Left renal cortex interstitium (tissue), 4 donors: ENCODE measurements at regions not wholly inside any gene's neighbourhood (a gene's known extent, or its start where the extent isn't known, plus 50 kb on each side); places are given as distances from the start of the nearest gene placed in this dataset.
A peak's percentile ranks its signal among the peaks of the same experiment; 100 is the strongest.
"Not testable (repeated sequence)": the region's sequence is repeated elsewhere in the genome, so short reads cannot be mapped to it uniquely, and the experiment has no call there.

Experiments used
- DNase-seq, 4 donors: peaks; one replicate each; pipeline ENCODE4 v3.0.0-alpha.2; 2013; ENCODE audit warnings: low read depth in 4 of 4, low spot score in 2 of 4, missing footprints in 1 of 4

DNA sequence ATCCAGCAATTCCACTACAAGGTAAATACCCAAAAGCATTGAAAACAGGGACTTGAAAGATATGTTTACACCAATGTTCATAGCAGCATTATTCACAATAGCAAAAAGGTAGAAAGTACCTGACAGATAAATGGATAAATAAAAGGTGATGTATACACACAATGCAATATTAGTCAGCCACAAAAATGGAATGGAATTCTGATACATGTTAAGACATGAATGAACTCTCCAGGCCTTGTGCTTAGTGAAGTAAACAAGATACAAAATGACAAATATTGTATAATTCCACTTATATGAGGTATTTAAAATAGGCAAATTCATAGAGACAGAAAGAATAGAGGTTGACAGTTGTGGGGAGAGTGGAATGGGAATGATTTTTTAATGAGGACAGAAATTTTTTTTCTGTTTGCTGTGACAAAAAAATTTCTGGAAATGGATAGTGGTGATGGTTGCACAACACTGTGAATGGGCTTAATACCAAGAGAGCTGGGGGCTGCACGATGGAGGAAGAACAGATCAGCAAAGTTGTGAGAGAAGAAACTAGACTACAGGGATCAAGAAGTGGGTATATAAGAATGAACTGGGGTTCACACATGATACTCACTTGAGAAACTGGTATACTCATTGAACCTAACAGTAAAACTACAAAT lies 137.2 kb downstream of the MZT1 start:
- DNase-seq = no peak

DNA sequence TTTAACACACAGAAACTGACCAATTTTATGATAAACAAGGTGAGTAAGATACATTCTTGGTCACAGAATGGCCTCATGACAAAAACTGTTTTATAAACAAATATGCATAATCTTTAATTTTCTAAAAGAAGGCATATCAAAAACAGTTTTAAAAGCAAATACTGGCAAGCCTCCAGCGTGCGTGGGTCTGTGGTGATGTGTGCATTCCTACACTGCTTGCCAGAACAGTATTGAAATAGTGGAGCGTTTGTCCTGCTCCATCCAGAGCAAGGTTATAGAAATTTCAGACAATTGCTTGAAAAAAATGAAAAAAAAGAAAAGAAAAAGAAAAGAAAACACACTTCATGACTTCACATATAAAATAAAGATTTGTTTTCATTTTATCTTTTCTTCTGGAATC lies 140.9 kb downstream of the MZT1 start:
- DNase-seq = no peak

DNA sequence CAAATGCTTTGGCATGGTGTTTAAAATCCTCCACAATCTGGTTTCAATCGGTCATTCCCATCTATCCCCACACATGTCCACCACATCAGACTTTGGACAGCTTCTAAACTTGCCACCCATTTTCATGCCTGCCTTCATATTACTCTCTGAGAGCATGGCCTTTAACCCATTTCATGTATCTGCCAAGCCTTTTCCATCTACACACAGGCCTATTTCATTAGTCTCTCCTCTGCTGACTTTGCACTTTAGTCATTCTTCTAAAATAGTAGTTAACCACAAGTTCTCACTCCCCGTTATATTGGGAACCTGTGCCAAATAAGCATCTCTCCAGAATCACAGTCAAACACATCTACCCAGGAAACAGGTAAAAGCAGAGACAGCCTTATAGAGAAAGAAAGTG lies 142.2 kb downstream of the MZT1 start:
- no peak for DNase-seq

DNA sequence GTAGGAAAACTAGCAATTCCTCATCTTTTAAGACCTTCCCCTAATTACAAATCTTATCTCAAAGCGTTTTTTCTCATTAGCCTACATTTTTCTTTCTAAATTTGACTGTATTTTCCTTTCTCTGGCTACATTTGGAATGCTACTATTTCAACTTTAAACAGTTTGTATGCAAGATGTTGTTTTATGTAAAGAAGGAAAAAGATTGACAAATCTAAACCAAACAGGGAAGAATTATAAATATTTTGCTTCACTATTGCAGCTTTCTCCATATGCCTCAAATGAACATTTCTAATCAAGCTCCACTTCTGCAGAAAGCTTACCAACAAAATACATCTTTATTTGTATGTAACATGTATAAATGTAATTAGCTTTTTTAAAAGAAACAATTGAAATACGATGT lies 156.2 kb downstream of the MZT1 start:
- no peak for DNase-seq

DNA sequence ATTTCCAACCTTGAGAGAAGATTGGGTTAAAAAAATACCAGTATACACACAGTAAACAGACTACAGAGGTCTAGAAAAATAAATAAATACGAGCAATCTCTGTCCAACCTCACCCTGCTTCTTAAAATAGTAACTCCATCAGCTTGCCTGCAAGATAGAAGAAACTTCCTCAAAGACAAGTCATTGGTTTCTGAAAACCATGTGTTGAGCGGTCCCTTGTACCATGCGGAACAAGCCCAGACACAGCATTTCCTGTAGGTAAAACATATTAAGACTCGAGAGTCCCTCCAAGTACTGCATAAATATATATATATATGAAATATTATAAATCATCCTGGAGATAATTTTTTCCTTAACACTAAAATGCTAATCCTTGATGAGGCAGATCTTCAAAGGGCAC lies 157.4 kb downstream of the MZT1 start:
- no peak for DNase-seq

DNA sequence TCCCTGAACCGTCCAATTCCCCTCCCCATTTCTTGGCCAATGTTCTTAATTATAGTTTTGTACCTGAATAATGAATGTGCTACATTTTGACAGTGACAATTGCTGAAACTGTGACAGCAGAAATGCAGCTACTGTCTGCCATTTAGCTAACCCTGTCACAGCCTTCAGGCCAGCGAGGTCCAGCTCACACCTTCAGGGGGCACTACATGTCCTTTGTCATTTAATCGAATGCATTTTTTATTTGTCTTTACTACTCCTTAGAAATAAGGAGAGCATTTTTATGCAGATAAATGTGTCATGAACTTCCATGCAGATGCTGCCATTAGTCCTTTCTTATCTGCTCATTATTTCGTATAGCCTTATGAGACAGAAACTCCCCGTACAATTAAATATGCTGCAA lies 159.9 kb downstream of the MZT1 start:
- DNase-seq = no peak

DNA sequence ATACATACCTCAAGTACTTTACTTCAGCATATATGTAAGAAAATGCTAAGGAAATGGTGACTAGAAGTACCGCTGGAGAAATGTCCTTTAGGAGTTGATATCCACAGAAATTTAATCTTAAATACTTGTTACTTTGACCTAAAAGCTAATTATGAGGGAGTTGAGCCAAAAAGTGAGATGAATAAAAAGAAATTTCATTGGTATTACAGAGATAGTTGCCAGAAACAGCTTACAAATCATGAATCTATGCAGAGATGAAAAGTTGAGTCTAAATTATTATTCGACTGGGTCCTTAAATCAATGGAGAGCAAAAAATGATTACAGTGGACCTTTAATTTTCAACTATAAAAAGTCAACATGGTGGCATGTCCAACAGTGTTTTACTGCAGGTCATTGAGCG lies 160.9 kb downstream of the MZT1 start:
- no peak for DNase-seq

DNA sequence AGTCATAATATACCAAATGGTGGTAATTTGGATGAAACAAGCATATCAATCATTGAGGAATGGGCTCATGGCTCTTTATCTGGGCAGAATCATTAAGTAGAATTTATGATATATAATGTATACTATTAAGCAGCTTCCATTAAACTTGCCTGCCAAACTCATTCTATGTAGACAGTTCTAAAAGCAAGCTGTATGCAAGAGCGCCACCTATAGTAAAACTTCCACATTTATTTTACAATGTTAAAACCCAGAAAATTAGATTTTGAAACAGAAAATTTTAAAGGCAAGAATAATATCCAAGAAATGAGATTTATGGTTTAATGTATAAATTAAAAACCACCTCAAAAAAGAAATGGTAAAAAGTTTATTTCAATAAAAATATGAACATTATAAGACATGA lies 161.5 kb downstream of the MZT1 start:
- peak in 2 of 4 donors; percentile 6 to 16 for DNase-seq

DNA sequence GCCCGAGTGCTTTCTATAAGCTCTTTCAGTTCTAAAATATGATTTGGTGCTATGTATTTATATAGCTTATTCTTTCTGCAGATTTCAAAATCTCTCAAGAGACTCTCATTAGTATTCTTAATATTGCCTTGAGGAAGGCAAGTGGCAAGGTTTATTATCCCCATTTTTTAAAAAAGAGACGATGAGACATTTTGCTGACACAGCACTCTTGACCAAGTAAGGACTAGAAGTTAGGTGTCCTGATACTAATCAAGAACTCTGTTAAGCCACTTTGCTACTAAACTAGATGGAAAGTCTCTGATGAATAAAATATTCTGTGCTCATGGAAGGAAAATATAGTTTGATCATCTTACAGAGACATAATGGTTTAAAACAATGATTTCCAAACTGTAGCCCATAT lies 164.7 kb downstream of the MZT1 start:
- no peak for DNase-seq

DNA sequence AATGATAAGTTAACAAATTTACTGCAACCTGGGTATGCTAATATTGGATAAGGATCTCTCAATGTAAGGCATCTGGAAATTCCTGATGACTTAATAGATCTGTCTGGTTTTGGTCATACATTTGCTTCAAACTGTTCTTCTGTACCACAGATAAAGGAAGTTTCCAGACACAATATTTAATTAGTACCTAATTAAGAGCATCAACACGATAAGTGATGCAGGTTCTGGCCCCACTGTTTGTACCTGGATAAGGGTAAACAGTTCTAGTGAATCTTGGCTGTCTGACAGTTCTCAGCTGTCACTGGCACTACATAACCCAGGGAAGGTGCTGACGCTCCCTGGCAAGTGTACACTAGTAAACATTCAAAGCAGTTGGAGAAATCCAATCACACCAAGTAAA lies 165.6 kb downstream of the MZT1 start:
- DNase-seq = no peak

DNA sequence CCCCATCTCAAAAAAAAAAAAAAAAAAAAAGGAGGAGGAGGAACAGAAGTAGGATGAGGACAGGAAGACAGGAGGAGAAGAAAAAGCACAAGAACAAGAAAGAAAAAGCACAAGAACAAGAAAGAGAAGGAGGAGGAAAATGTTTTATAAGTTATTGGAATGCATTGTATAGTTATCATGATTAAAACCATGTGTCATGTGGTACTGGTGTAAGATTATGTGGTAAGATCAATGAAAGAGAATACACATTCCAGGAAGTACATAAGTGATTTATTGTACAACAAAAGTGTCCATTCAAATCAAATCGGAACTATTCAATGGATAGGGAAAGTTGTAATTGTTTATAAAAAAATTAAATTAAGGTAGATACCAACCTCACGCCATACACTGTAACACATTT lies 167.7 kb downstream of the MZT1 start:
- DNase-seq = no peak

DNA sequence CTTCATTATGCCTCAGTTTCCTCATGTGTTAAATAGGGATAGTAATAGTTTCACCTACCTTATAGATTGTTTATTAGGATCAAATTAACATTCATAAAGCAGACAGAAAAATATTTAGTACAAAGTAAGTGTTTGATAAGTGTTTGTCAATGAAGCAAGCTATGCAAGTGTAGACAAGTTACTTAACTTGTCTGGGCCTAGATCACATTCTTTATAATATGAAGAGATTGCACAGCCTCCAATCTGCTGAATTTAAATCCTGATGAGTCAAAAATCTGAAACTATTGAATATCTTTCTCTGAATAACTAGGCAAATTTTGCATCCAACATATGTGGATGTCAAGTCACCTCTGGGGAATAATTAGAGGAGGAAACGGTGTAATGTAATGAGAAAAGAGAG lies 170.5 kb downstream of the MZT1 start:
- DNase-seq = no peak

DNA sequence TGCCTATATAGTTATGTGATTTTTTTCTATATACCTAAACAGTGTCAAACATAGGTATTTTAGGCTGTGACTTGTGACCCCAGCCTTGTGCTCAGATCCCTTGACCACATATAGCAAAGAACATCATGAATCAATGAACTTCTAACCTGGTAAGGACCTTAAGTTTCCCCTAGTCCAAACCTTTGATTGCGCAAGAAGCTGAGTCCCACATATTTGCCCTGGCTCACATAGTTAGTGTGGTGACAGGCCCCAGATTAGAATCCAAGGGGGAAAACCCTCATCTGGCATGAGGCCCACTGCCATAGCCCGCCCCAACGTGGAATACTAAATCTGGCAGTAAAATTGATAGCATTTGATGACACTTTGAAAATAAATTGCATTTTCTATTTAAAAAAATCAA lies 171.8 kb downstream of the MZT1 start:
- no peak for DNase-seq

DNA sequence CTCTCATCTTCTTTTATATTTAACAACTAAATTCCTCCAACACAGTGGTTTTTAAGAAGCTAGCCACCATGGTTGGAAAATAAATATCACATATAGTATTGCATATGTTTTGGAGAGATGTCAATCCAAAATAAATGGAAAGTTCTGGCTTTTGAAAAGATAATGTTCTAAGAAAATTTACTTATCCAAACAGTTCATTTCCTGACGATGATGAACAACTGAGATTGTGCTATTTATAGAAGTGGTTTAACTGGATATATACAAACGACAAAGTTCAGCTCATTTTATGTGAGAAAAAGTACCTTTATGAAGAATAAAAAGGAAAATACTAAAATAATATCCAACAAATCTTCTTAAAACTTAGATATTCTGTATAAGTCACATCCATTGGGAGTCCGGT lies 174.7 kb downstream of the MZT1 start:
- DNase-seq = no peak

DNA sequence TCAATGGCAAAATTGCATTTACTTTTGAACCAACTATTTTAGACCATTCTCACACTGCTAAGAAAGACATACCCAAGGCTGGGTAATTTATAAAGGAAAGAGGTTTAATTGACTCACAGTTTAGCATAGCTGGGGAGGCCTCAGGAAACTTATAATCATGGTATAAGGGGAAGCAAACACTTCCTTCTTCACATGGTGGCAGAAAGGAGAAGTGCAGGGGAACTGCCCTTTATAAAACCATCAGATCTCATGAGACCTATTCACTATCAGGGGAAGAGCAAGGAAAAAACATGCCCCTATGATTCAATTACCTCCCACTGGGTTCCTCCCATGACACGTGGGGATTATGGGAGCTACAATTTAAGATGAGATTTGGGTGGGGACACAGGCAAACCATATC lies 181.5 kb downstream of the MZT1 start:
- DNase-seq = not testable (repeated sequence)

DNA sequence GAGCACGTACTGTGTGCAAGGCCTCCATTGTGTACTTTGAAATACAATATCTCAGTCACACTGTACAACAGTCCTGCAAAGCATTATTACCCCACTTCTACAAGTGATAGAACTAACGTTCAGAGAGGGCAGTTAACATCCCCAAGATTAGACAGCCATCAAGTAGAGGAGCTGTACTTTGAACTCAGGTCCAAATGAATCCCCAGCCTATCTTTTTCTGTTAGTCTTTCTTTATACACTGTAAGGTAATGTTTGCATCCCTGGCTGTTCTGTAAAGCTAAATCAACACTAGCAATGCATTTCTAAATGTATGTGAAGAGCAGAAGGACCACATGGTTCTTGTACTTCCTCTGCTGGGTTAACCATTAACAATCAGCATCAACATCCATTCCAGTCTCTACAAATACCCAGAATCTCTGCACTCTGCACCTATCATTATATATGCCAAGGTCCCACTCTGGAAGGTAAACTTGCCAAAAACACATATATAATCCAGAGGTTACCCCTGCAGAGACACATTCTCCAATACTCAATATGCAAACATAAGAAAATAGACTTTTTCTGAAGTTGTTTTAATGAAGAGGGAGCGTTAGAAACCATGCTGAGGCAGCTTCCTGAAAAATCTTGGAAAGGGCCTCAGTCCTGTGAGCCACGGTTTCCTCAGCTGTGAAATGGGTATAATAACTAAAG lies 182.3 kb downstream of the MZT1 start:
- DNase-seq = no peak

DNA sequence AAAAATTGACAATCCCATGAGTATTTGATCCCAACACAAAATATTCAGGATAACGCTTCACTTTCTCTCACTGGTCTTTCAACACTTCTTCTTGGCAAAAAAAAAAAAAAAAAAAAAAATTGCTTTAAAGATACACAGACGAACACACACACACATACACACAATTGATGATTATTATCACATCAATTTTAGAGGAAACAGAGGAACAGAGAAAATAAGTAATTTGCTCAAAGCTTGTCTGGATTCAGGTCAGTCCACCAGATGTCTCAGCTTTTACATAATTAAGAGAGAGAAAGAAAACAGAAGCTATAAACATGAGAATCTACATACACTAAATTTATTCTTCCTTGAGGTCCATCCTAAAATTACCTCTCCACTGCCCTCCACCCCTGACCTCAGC lies 183.4 kb downstream of the MZT1 start:
- no peak for DNase-seq

DNA sequence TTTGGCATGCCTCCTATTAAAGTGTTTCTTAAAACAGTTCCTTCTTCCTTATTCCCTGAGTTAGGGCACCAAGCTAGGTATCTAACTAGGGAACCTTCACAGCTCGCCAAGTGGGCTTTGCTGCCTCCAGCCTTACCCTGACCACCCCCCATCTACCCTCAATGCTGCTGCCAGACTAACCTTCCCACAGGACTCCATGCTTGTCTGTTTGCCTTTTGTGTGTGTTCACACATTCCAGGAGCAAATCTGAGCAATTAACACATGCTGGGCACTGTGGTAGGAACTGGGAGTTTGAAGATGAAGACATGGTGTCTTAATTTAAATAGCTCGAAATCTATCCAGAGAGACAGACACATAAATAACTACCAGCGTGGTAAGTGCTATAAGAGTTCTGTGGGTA lies 185.2 kb downstream of the MZT1 start:
- no peak for DNase-seq

DNA sequence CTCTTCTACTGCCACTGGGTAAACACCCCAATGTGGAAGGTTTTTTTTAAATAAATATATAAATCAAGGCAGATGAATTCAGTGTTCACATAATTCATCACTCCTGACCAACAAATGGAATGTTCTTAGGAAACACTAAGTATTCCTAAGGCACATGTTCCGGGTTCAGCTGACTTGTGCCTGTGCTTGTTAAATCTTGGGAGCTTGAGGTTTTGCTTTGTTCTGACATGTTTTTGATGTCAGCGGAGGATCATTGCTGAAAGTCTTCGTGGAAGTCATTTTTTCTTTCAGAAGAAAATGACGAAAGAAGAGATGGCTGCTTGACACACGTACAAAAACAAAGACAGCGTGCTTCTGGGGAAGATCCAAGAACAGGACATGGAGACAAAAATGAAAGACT lies 185.8 kb downstream of the MZT1 start:
- DNase-seq = no peak

DNA sequence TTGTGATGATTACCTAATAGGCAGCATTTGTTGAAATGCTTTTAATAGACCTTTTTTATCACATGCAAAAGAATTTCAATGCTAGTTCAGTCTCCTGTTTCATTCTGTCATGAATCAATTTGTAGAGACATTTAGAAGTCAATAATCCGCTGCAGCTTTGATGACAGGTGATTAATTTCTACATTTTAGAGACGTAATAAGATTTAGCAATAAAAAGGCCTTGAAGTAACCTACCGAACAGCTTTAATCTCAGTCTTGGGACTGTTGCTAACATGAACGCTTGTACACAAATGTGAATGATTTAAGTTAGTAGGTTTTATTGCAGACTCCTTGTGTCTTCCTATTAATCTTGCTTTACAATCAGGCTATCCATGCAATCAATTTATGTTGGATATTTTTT lies 186.5 kb downstream of the MZT1 start:
- DNase-seq = no peak

DNA sequence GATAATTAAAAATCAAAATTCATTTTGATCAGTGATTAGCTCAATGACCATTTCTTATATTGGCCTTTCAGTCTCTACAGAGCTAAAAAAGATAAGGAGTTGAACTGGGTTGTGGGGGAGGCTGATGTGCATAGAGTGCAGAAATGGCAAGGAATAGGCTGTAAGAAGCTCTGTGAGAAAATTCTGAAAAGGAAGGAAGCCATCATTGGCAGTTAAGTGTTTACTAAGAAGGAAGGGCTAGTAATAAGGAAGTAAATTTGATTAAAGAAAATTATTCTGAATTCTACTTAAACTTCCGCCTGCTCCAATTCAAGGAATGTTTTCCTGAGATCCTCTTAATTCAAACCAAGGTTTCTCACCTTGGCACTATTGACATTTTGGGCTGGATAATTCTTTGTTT lies 187.5 kb downstream of the MZT1 start:
- DNase-seq = no peak

DNA sequence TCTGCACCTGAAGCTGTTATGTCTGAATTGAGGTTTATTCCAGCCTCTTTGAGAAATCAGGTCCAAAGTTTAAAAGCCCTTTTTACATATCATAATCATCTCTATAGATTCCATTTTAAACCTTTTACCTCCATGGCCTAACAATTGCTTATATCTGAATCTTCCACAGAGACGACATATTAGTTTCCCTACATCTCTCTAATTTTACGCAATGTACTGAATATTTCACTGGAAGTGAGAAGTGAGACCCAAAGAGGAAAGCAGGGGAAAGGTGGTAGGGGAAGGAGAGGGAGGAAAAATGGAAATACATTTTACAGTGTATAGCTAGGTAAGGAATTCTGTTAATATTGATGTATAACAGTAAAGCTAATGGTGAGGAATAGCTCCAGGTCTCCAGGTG lies 189.6 kb downstream of the MZT1 start:
- DNase-seq = no peak

DNA sequence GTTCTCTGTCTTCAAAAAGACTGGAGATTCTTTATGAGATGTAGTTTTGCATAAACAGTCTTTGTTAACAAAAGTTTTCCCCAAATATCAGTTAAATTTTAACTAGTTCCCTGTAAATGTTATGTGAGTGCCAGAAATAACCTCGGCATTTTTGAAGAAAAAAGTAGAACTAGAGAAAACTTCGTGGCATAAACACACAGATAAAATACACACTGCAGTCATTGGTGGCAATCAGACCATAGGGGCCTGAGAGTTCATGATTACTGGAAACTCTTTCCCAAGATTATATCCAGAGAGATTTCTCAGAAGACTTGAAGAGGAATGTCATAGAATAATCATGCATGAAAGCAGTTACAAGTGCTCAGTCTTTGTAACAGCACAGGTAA lies 190.0 kb downstream of the MZT1 start:
- DNase-seq = no peak
